ENCODE measurements at regions not wholly inside any gene's neighbourhood (a gene's known extent, or its start where the extent isn't known, plus 50 kb on each side); places are given as distances from the start of the nearest gene placed in this dataset.

GRCh38 chr5:155912291-155912690, 414.7 kb upstream of the SGCD start:
- no peaks in the 10 kb centered on the region for H3K9me3 ChIP-seq (ENCODE audit: control insufficient read depth, insufficient read depth, low read depth, low read length)
- in situ Hi-C loops (cut with HindIII; ENCODE audit: low pct_unique_long_range_greater_than_20kb, low sequenced_read_pairs) (no loop called here), intact Hi-C loops (cut with micrococcal nuclease; ENCODE audit: unreplicated experiment) (no loop called here)
- ChIA-PET POLR2A (no interaction called here), CTCF (no interaction called here)
- no peak overlapping the region for H3K4me3 ChIP-seq (ENCODE audit: low read depth in 2 of 2, low read length in 2 of 2)
- no peak overlapping the region for H3K27ac ChIP-seq (ENCODE audit: low read length)
- H3K4me1 ChIP-seq (ENCODE audit: control insufficient read depth, insufficient read depth, low read length), result no peaks in the 10 kb centered on the region
- H3K36me3 ChIP-seq (ENCODE audit: control insufficient read depth, insufficient read depth, low read length), result no peaks in the 10 kb centered on the region
- no peaks in the 10 kb centered on the region for H3K27me3 ChIP-seq (ENCODE audit: control insufficient read depth, insufficient read depth, low read length)
- DNase-seq (ENCODE audit: low read depth, low spot score) (no peak), ATAC-seq (no peak)
- no TSS peak for BruUV-seq (replicated peaks)
- no peak for TF ChIP-seq SIN3A (IDR thresholded peaks at IDR 0.05; ENCODE audit: borderline replicate concordance, insufficient read depth, low read depth, low read length)
- no peak for TF ChIP-seq REST (IDR thresholded peaks at IDR 0.05; ENCODE audit: insufficient read depth in 1 of 2, low read depth in 2 of 2, low read length in 1 of 2)
- TF ChIP-seq POLR2AphosphoS5 (IDR thresholded peaks at IDR 0.05; ENCODE audit: low read depth, low read length), result no peak
- TF ChIP-seq CTCF (IDR thresholded peaks at IDR 0.05), result no peak
- TF ChIP-seq TCF7L2 (IDR thresholded peaks at IDR 0.05; ENCODE audit: low read depth, low read length), result no peak

- CTCF ChIA-PET, result no interaction called here
- ATAC-seq (no peak), DNase-seq (ENCODE audit: low read depth, low spot score) (no peak)
- no peak for TF ChIP-seq POLR2AphosphoS5 (IDR thresholded peaks at IDR 0.05; ENCODE audit: low read depth, low read length)
- no peak for TF ChIP-seq REST (IDR thresholded peaks at IDR 0.05; ENCODE audit: insufficient read depth in 1 of 2, low read depth in 2 of 2, low read length in 1 of 2)
- TF ChIP-seq SIN3A (IDR thresholded peaks at IDR 0.05; ENCODE audit: borderline replicate concordance, insufficient read depth, low read depth, low read length), result no peak
- no peak for TF ChIP-seq CTCF (IDR thresholded peaks at IDR 0.05)
- TF ChIP-seq TCF7L2 (IDR thresholded peaks at IDR 0.05; ENCODE audit: low read depth, low read length), result no peak
- intact Hi-C loops (cut with micrococcal nuclease; ENCODE audit: unreplicated experiment), result no loop called here
- Histone ChIP-seq H3K27me3 (ENCODE audit: control insufficient read depth, insufficient read depth, low read length) (no peaks in the 10 kb centered on the region), H3K36me3 (ENCODE audit: control insufficient read depth, insufficient read depth, low read length) (no peaks in the 10 kb centered on the region), H3K9me3 (ENCODE audit: control insufficient read depth, insufficient read depth, low read depth, low read length) (no peaks in the 10 kb centered on the region), H3K4me3 (ENCODE audit: low read depth in 2 of 2, low read length in 2 of 2) (no peak overlapping the region), H3K27ac (ENCODE audit: low read length) (no peak overlapping the region), H3K4me1 (ENCODE audit: control insufficient read depth, insufficient read depth, low read length) (no peaks in the 10 kb centered on the region)
- in situ Hi-C loops (cut with HindIII; ENCODE audit: low pct_unique_long_range_greater_than_20kb, low sequenced_read_pairs), result no loop called here
- POLR2A ChIA-PET, result no interaction called here
- BruUV-seq (replicated peaks), result no TSS peak
These were observed 412.2 kb upstream of the SGCD start for GRCh38 chr5:155914766-155915165.
